HepG2 (cell line): ENCODE measurements at regions not wholly inside any gene's neighbourhood (a gene's known extent, or its start where the extent isn't known, plus 50 kb on each side); places are given as distances from the start of the nearest gene placed in this dataset.

Experiments used
- ATAC-seq: fragments of 200-7000 bp; cut with Tn5 transposase; 3 replicates; pipeline ENCODE4 v1.9.1; 2020; ENCODE audit warnings: mild to moderate bottlenecking, moderate library complexity
- BruUV-seq: library from RNA; stranded (reverse); fragments of 400-500 nt; replicated peaks from 2 replicates; lab custom pipeline; 2021; lab: Mats Ljungman, UMichigan
- CTCF ChIA-PET: fragments of 300-600 bp; formaldehyde crosslinking; extraction: SDS; loops from one replicate; lab custom pipeline; 2021; ENCODE audit warnings: low total read pairs, inconsistent platforms, low intra/inter-chr PET ratio; lab: Yijun Ruan, JAX
- POLR2A ChIA-PET: fragments of 350-600 bp; sonication (Branson Sonifier 250); formaldehyde crosslinking; loops from one replicate; lab custom pipeline; 2020; ENCODE audit warnings: antibody characterized with exemption, inconsistent platforms; lab: Yijun Ruan, JAX
- DNase-seq: peaks from one replicate; pipeline ENCODE4 v3.0.0-alpha.2; 2015; ENCODE audit warnings: low spot score
- FAIRE-seq: peaks from 3 replicates; lab custom pipeline; 2011; peaks lifted over from hg19 to GRCh38; lab: Jason Lieb, UNC
- H2AFZ ChIP-seq: one replicate; pipeline ENCODE4 v1.6.1; 2011; ENCODE audit warnings: low read length, inconsistent platforms
- H3K27ac ChIP-seq: fragments of 300-600 bp; 3 replicates; pipeline ENCODE4 v1.8.0; 2011; ENCODE audit warnings: mixed run types, mild to moderate bottlenecking, mixed read lengths, low read length, inconsistent platforms; ENCODE audit not compliant: insufficient read depth; ENCODE audit errors: extremely low read length
- H3K27me3 ChIP-seq, 2 experiments: fragments of 200-600 bp in 1 of 2; 2 replicates in 1 of 2; 3 replicates in 1 of 2; pipeline versions ENCODE4 v1.6.0 to v1.8.0; 2011; ENCODE audit warnings: low read length in 2 of 2, mild to moderate bottlenecking in 2 of 2, moderate library complexity in 2 of 2, inconsistent platforms in 1 of 2; ENCODE audit not compliant: insufficient read depth in 2 of 2, control insufficient read depth in 1 of 2
- H3K36me3 ChIP-seq, 2 experiments: fragments of 200-600 bp in 1 of 2; replicated peaks in 1 of 2; 2 replicates in 1 of 2; 3 replicates in 1 of 2; pipeline versions ENCODE4 v1.5.1 to v1.8.0; 2011; ENCODE audit warnings: low read length in 2 of 2, inconsistent platforms in 1 of 2; ENCODE audit not compliant: insufficient read depth in 2 of 2, control insufficient read depth in 1 of 2
- H3K4me1 ChIP-seq: 2 replicates; pipeline ENCODE4 v1.5.1; 2012; ENCODE audit warnings: low read length, inconsistent platforms; ENCODE audit not compliant: insufficient read depth
- H3K4me2 ChIP-seq: 2 replicates; pipeline ENCODE4 v1.6.0; 2011; ENCODE audit warnings: low read depth, low read length, inconsistent platforms
- H3K4me3 ChIP-seq, 3 experiments: fragments of 200-600 bp in 1 of 3; sonication (generic), shearing (Covaris generic) in 1 of 3; replicated peaks in 1 of 3; 2 replicates each; pipeline ENCODE4 v1.5.1; 2011 to 2016; ENCODE audit warnings: low read length in 3 of 3, inconsistent platforms in 2 of 3, low read depth in 2 of 3, mild to moderate bottlenecking in 2 of 3, control low read depth in 1 of 3, mixed read lengths in 1 of 3; ENCODE audit not compliant: insufficient read depth in 1 of 3
- H3K79me2 ChIP-seq: one replicate; pipeline ENCODE4 v1.6.1; 2011; ENCODE audit warnings: low read length, inconsistent platforms; ENCODE audit not compliant: insufficient read depth
- H3K9ac ChIP-seq: 2 replicates; pipeline ENCODE4 v1.6.0; 2011; ENCODE audit warnings: mild to moderate bottlenecking, low read depth, low read length, inconsistent platforms; ENCODE audit not compliant: insufficient read depth
- H3K9me3 ChIP-seq: 2 replicates; pipeline ENCODE4 v1.5.1; 2012; ENCODE audit warnings: mild to moderate bottlenecking, low read length
- H4K20me1 ChIP-seq: 2 replicates; pipeline ENCODE4 v1.6.0; 2011; ENCODE audit warnings: inconsistent platforms, mild to moderate bottlenecking, low read length, moderate library complexity; ENCODE audit not compliant: insufficient read depth
- CEBPB ChIP-seq: IDR thresholded peaks from 2 replicates; pipeline ENCODE4 v1.6.1; 2011; ENCODE audit warnings: low read depth, low read length, improper control_type of control experiment, borderline replicate concordance
- MAFK ChIP-seq, 2 experiments: IDR thresholded peaks in 1 of 2; conservative IDR thresholded peaks in 1 of 2; 2 replicates each; pipeline ENCODE4 v1.6.1; 2011; ENCODE audit warnings: improper control_type of control experiment in 2 of 2, low read length in 2 of 2
- ZFYVE20 ChIP-seq: sonication (generic); formaldehyde crosslinking; IDR thresholded peaks from 2 replicates; pipeline ENCODE4 v1.8.0; 2023; ENCODE audit warnings: low read depth, mild to moderate bottlenecking, moderate library complexity, missing genetic modification reagents, borderline replicate concordance
- ZNF761 ChIP-seq: sonication (generic); formaldehyde crosslinking; conservative IDR thresholded peaks from 2 replicates; pipeline ENCODE4 v1.4.0; 2020; ENCODE audit warnings: mild to moderate bottlenecking, missing genetic modification reagents
- WGBS: methylation state at CpG from one replicate; pipeline ENCODE4 v1.1.6; 2017; ENCODE audit warnings: low lambda C conversion rate; 5-methylcytosine and 5-hydroxymethylcytosine counted together
- in situ Hi-C: cut with HindIII; loops from 2 replicates; pipeline ENCODE4 v1.10.0; 2017; ENCODE audit warnings: low pct_unique_long_range_greater_than_20kb; ENCODE audit not compliant: extremely low pct_ligation_motif_present
- intact Hi-C: fragments of 100-400 bp; cut with micrococcal nuclease; formaldehyde crosslinking; loops from one replicate; pipeline ENCODE4 v1.10.0; 2022; ENCODE audit not compliant: unreplicated experiment
- TF ChIP-seq, protein P1 (sequence below): sonication (generic); formaldehyde crosslinking; IDR thresholded peaks from 2 replicates; pipeline ENCODE4 v1.9.0; 2021; ENCODE audit warnings: missing genetic modification reagents, mild to moderate bottlenecking, borderline replicate concordance

DNA sequence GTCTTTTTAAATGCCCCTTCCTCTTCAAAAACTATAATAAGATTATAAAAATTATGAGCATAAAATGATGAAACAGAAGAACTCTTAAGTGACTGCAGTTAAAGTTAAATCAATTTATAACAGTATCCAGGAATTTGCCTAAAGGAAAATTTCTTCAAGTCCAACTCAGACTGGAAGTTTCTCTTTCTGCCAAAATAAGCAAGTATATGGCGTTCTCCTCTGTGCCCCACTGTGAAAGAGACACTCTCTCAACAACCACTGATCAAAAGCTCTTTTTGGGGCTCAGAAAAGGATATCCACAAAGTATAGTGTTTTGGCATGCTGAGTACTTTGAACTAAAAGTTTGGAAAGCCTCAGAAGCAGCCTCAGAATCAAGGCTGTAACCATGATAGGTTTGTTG is 139.9 kb downstream of the SKIDA1 start:
- Histone ChIP-seq H3K4me1 (no peaks in the 10 kb centered on the region), H3K36me3 (no peaks in the 10 kb centered on the region), H3K9me3 (no peaks in the 10 kb centered on the region), H2AFZ (no peak overlapping the region), H3K4me2 (no peak overlapping the region), H4K20me1 (no peaks in the 10 kb centered on the region), H3K4me3 (no peak overlapping the region), H3K27ac (no peak overlapping the region), H3K27me3 (peaks cover 2 to 25% of the 10 kb centered on the region in 2 experiments; a peak in 3 of 5 replicates), H3K79me2 (no peaks in the 10 kb centered on the region), H3K9ac (no peak overlapping the region)
- TF ChIP-seq, protein P1, sequence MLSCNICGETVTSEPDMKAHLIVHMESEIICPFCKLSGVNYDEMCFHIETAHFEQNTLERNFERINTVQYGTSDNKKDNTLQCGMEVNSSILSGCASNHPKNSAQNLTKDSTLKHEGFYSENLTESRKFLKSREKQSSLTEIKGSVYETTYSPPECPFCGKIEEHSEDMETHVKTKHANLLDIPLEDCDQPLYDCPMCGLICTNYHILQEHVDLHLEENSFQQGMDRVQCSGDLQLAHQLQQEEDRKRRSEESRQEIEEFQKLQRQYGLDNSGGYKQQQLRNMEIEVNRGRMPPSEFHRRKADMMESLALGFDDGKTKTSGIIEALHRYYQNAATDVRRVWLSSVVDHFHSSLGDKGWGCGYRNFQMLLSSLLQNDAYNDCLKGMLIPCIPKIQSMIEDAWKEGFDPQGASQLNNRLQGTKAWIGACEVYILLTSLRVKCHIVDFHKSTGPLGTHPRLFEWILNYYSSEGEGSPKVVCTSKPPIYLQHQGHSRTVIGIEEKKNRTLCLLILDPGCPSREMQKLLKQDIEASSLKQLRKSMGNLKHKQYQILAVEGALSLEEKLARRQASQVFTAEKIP (CRISPR knock-in tag) = no peak
- TF ChIP-seq ZFYVE20 (CRISPR knock-in tag) (no peak), CEBPB (peak; percentile 31; the same call in 1 of the 2 replicates)
- 0% methylated on average over 1 of the region's 1 CpG for WGBS
- DNase-seq (no peak), ATAC-seq (no peak), FAIRE-seq (no peak)
- no TSS peak for BruUV-seq
- in situ Hi-C loops = no loop called here
- ChIA-PET CTCF (no interaction called here), POLR2A (no interaction called here)
- intact Hi-C loops = no loop called here

DNA sequence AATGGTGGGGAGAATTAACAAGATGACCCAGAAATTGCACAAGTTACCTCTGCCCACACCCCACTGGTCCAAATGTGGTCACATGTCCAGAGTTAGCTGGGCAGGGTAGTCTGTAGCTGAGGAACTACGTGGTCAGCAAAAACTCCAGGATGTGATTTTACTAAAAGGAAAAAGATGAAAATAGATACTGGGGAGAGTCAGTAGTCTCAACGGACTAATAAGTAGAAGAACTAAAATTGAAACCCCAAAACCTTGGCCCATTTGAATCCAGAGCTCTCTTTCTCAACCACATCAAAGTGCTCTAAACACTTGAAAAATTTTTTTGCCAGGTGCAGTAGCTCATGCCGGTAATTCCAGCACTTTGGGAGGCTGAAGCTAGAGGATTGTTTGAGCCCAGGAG is 146.3 kb downstream of the SKIDA1 start:
- Histone ChIP-seq H3K9ac (no peak overlapping the region), H3K4me2 (no peak overlapping the region), H3K4me3 (no peak overlapping the region), H3K9me3 (no peaks in the 10 kb centered on the region), H4K20me1 (no peaks in the 10 kb centered on the region), H2AFZ (no peak overlapping the region), H3K36me3 (no peaks in the 10 kb centered on the region), H3K79me2 (no peaks in the 10 kb centered on the region), H3K4me1 (no peaks in the 10 kb centered on the region), H3K27me3 (peaks cover 0 to 9% of the 10 kb centered on the region in 2 experiments; a peak in 3 of 5 replicates), H3K27ac (no peak overlapping the region)
- intact Hi-C loops = no loop called here
- BruUV-seq = no TSS peak
- ATAC-seq (no peak), DNase-seq (no peak), FAIRE-seq (no peak)
- in situ Hi-C loops = no loop called here
- ChIA-PET POLR2A (no interaction called here), CTCF (no interaction called here)
- TF ChIP-seq MAFK (conservative IDR thresholded peaks at IDR 0.05 in 1 of 2, IDR thresholded peaks at IDR 0.05 in 1 of 2; ENCODE audit: low read length in 2 of 2) (peak; percentile 59 to 63), ZNF761 (no peak)
- 5% methylated on average over 3 of the region's 3 CpGs for WGBS
